ENCODE measurements at regions not wholly inside any gene's neighbourhood (a gene's known extent, or its start where the extent isn't known, plus 50 kb on each side); places are given as distances from the start of the nearest gene placed in this dataset.

DNA sequence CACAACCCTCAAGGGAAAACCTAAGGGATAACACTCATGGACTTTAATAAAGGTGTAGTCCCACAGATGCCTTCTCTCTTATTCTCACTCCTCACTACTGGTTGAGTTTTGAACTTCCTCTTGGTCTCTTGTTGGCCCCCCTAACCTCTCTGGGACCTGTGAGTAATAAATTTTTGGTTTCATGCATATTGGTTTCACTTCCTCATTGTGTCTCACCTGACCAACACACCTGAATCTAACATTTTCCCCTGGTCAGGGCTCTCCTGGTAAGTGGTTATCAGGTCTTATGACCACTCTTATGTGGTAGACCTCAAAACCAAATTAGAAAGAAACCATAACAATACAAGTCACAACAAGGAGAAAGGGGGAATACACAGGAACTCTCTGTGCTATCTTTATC, 60.5 kb upstream of the PRMT6 start (continued):
- TF ChIP-seq, protein P1, sequence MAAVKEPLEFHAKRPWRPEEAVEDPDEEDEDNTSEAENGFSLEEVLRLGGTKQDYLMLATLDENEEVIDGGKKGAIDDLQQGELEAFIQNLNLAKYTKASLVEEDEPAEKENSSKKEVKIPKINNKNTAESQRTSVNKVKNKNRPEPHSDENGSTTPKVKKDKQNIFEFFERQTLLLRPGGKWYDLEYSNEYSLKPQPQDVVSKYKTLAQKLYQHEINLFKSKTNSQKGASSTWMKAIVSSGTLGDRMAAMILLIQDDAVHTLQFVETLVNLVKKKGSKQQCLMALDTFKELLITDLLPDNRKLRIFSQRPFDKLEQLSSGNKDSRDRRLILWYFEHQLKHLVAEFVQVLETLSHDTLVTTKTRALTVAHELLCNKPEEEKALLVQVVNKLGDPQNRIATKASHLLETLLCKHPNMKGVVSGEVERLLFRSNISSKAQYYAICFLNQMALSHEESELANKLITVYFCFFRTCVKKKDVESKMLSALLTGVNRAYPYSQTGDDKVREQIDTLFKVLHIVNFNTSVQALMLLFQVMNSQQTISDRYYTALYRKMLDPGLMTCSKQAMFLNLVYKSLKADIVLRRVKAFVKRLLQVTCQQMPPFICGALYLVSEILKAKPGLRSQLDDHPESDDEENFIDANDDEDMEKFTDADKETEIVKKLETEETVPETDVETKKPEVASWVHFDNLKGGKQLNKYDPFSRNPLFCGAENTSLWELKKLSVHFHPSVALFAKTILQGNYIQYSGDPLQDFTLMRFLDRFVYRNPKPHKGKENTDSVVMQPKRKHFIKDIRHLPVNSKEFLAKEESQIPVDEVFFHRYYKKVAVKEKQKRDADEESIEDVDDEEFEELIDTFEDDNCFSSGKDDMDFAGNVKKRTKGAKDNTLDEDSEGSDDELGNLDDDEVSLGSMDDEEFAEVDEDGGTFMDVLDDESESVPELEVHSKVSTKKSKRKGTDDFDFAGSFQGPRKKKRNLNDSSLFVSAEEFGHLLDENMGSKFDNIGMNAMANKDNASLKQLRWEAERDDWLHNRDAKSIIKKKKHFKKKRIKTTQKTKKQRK (IDR thresholded peaks at IDR 0.05; ENCODE audit: low read depth, low read length), result no peak
- peak; percentile 92 for TF ChIP-seq ZNF217 (IDR thresholded peaks at IDR 0.05)
- TF ChIP-seq, protein P2, sequence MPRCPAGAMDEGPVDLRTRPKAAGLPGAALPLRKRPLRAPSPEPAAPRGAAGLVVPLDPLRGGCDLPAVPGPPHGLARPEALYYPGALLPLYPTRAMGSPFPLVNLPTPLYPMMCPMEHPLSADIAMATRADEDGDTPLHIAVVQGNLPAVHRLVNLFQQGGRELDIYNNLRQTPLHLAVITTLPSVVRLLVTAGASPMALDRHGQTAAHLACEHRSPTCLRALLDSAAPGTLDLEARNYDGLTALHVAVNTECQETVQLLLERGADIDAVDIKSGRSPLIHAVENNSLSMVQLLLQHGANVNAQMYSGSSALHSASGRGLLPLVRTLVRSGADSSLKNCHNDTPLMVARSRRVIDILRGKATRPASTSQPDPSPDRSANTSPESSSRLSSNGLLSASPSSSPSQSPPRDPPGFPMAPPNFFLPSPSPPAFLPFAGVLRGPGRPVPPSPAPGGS (IDR thresholded peaks at IDR 0.05; ENCODE audit: borderline replicate concordance, insufficient read depth, low read depth, low read length, poor library complexity, severe bottlenecking), result peak; percentile 92
- no peak for TF ChIP-seq POLR2AphosphoS5 (IDR thresholded peaks at IDR 0.05; ENCODE audit: low read length)
- TF ChIP-seq NRF1 (conservative IDR thresholded peaks at IDR 0.05; ENCODE audit: low read depth, low read length), result no peak
- peak; percentile 90 for TF ChIP-seq NBN (IDR thresholded peaks at IDR 0.05)
- TF ChIP-seq, protein P3, sequence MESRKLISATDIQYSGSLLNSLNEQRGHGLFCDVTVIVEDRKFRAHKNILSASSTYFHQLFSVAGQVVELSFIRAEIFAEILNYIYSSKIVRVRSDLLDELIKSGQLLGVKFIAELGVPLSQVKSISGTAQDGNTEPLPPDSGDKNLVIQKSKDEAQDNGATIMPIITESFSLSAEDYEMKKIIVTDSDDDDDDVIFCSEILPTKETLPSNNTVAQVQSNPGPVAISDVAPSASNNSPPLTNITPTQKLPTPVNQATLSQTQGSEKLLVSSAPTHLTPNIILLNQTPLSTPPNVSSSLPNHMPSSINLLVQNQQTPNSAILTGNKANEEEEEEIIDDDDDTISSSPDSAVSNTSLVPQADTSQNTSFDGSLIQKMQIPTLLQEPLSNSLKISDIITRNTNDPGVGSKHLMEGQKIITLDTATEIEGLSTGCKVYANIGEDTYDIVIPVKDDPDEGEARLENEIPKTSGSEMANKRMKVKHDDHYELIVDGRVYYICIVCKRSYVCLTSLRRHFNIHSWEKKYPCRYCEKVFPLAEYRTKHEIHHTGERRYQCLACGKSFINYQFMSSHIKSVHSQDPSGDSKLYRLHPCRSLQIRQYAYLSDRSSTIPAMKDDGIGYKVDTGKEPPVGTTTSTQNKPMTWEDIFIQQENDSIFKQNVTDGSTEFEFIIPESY (IDR thresholded peaks at IDR 0.05), result no peak
- TF ChIP-seq GATAD2B (conservative IDR thresholded peaks at IDR 0.05; ENCODE audit: low read depth), result peak; percentile 54; the same call in 1 of the 2 replicates
- peak; percentile 100 for TF ChIP-seq NFIC (IDR thresholded peaks at IDR 0.05; ENCODE audit: low read depth, low read length)
- TF ChIP-seq, protein P4, sequence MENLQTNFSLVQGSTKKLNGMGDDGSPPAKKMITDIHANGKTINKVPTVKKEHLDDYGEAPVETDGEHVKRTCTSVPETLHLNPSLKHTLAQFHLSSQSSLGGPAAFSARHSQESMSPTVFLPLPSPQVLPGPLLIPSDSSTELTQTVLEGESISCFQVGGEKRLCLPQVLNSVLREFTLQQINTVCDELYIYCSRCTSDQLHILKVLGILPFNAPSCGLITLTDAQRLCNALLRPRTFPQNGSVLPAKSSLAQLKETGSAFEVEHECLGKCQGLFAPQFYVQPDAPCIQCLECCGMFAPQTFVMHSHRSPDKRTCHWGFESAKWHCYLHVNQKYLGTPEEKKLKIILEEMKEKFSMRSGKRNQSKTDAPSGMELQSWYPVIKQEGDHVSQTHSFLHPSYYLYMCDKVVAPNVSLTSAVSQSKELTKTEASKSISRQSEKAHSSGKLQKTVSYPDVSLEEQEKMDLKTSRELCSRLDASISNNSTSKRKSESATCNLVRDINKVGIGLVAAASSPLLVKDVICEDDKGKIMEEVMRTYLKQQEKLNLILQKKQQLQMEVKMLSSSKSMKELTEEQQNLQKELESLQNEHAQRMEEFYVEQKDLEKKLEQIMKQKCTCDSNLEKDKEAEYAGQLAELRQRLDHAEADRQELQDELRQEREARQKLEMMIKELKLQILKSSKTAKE (IDR thresholded peaks at IDR 0.05; ENCODE audit: low read depth, poor library complexity, severe bottlenecking), result peak; percentile 99
- TF ChIP-seq, protein P5, sequence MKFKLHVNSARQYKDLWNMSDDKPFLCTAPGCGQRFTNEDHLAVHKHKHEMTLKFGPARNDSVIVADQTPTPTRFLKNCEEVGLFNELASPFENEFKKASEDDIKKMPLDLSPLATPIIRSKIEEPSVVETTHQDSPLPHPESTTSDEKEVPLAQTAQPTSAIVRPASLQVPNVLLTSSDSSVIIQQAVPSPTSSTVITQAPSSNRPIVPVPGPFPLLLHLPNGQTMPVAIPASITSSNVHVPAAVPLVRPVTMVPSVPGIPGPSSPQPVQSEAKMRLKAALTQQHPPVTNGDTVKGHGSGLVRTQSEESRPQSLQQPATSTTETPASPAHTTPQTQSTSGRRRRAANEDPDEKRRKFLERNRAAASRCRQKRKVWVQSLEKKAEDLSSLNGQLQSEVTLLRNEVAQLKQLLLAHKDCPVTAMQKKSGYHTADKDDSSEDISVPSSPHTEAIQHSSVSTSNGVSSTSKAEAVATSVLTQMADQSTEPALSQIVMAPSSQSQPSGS (IDR thresholded peaks at IDR 0.05; ENCODE audit: low read length), result peak; percentile 95
- peak; percentile 100 for TF ChIP-seq SPI1 (IDR thresholded peaks at IDR 0.05; ENCODE audit: borderline replicate concordance, insufficient read depth, low read depth, low read length)
- TF ChIP-seq MXI1 (IDR thresholded peaks at IDR 0.05; ENCODE audit: low read depth, low read length), result peak; percentile 44; the same call in 1 of the 2 replicates
- TF ChIP-seq EED (IDR thresholded peaks at IDR 0.05; ENCODE audit: low read depth), result peak; percentile 94
- peak; percentile 94 for TF ChIP-seq TCF12 (IDR thresholded peaks at IDR 0.05; ENCODE audit: low read depth, low read length)
- TF ChIP-seq RUNX3 (IDR thresholded peaks at IDR 0.05; ENCODE audit: low read length), result peak; percentile 100
- peak; percentile 100 for TF ChIP-seq FOXM1 (IDR thresholded peaks at IDR 0.05; ENCODE audit: low read depth, low read length)
- TF ChIP-seq PML (IDR thresholded peaks at IDR 0.05; ENCODE audit: low read length), result peak; percentile 89
- peak; percentile 96 for TF ChIP-seq TBL1XR1 (IDR thresholded peaks at IDR 0.05; ENCODE audit: low read depth, low read length)
- TF ChIP-seq ZNF24 (IDR thresholded peaks at IDR 0.05), result 0 out of 2 replicates have a peak, but pooled peaks have one; percentile 26

Data from GM12878 (cell line).